ENCODE measurements at regions not wholly inside any gene's neighbourhood (a gene's known extent, or its start where the extent isn't known, plus 50 kb on each side); places are given as distances from the start of the nearest gene placed in this dataset.
"Not testable (repeated sequence)": the region's sequence is repeated elsewhere in the genome, so short reads cannot be mapped to it uniquely, and the experiment has no call there.

DNA sequence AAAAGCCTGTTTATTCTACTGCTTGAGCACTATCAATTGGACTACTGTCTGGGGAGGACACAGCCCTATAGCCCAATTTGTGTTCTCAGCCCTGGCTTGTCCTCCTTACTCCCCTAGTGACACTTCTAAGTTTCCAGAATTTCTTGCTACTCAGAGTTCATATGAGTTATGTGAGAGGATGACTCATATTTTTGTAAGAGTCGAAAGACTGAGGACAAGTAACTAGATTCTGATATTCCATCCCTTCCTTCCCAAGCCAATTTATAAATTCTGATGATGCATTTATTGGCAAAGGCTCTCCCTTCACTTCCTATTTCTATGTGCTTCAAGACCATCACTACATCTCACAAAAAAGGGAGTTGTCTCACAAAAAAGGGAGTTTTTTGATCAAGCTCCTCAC is 422.2 kb upstream of the DEPDC1 start:
- Histone ChIP-seq H3K4me3 (ENCODE audit: low read depth, low read length) (no peak overlapping the region), H3K27me3 (ENCODE audit: control insufficient read depth, insufficient read depth, low read length) (no peaks in the 10 kb centered on the region), H3K36me3 (ENCODE audit: control insufficient read depth, insufficient read depth, low read length) (no peaks in the 10 kb centered on the region)
- DNase-seq (ENCODE audit: low read depth) (no peak), FAIRE-seq (no peak)
- TF ChIP-seq, protein P1, sequence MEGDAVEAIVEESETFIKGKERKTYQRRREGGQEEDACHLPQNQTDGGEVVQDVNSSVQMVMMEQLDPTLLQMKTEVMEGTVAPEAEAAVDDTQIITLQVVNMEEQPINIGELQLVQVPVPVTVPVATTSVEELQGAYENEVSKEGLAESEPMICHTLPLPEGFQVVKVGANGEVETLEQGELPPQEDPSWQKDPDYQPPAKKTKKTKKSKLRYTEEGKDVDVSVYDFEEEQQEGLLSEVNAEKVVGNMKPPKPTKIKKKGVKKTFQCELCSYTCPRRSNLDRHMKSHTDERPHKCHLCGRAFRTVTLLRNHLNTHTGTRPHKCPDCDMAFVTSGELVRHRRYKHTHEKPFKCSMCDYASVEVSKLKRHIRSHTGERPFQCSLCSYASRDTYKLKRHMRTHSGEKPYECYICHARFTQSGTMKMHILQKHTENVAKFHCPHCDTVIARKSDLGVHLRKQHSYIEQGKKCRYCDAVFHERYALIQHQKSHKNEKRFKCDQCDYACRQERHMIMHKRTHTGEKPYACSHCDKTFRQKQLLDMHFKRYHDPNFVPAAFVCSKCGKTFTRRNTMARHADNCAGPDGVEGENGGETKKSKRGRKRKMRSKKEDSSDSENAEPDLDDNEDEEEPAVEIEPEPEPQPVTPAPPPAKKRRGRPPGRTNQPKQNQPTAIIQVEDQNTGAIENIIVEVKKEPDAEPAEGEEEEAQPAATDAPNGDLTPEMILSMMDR (IDR thresholded peaks at IDR 0.05; ENCODE audit: insufficient read depth, low read length, severe bottlenecking): no peak

DNA sequence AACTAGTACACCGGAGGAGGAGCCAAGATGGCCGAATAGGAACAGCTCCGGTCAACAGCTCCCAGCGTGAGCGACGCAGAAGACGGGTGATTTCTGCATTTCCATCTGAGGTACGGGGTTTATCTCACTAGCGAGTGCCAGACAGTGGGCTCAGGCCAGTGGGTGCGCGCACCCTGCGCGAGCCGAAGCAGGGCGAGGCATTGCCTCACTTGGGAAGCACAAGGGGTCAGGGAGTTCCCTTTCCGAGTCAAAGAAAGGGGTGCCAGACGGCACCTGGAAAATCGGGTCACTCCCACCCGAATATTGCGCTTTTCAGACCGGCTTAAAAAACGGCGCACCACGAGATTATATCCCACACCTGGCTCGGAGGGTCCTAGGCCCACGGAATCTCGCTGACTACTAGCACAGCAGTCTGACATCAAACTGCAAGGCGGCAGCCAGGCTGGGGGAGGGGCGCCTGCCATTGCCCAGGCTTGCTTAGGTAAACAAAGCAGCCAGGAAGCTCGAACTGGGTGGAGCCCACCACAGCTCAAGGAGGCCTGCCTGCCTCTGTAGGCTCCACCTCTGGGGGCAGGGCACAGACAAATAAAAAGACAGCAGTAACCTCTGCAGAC is 426.7 kb upstream of the DEPDC1 start:
- not testable (repeated sequence) for DNase-seq (ENCODE audit: low read depth); H3K4me3 ChIP-seq (ENCODE audit: low read depth, low read length); FAIRE-seq; H3K27me3 ChIP-seq (ENCODE audit: control insufficient read depth, insufficient read depth, low read length); H3K36me3 ChIP-seq (ENCODE audit: control insufficient read depth, insufficient read depth, low read length)

DNA sequence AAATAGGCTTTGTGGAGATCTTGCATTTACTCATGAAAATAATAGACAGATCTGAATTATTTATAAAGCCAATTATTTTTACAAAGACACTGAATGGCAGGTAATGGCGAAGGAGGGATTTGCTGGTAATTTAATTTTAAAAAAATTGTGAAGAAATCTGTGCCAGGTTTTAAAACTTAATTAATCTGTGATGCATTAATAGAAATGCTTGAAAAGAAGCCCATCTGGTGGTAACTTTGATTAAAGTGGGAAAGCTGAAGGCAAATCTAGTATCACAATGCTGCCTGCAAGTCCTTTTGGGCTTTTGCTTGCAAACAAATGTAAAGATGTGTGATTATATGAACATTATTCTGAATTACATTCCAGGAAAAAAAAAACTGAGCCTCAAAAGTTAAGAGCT is 433.2 kb upstream of the DEPDC1 start:
- DNase-seq (ENCODE audit: low read depth) (no peak), FAIRE-seq (no peak)
- Histone ChIP-seq H3K4me3 (ENCODE audit: low read depth, low read length) (no peak overlapping the region), H3K27me3 (ENCODE audit: control insufficient read depth, insufficient read depth, low read length) (no peaks in the 10 kb centered on the region), H3K36me3 (ENCODE audit: control insufficient read depth, insufficient read depth, low read length) (no peaks in the 10 kb centered on the region)
- TF ChIP-seq, protein P1 (IDR thresholded peaks at IDR 0.05; ENCODE audit: insufficient read depth, low read length, severe bottlenecking): no peak

DNA sequence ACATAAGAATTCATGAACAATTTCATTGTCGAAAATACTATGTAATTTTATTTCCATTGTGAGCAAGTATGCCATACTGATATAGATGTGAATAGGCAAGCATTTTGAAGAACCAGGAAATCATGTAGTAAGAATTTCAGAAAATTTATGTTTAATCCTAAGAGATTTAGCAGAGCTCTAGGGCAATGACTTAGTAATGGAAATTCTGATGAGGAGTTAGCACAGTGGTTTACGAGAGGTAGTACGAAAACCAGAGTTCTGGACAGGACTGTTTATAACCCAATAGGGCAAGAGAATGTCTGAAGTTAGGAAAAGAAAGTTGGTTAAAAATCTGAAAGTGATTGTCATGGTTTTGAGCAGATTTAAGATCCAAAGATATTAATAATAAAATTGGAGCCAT is 439.6 kb upstream of the DEPDC1 start:
- no peaks in the 10 kb centered on the region for H3K36me3 ChIP-seq (ENCODE audit: control insufficient read depth, insufficient read depth, low read length)

DNA sequence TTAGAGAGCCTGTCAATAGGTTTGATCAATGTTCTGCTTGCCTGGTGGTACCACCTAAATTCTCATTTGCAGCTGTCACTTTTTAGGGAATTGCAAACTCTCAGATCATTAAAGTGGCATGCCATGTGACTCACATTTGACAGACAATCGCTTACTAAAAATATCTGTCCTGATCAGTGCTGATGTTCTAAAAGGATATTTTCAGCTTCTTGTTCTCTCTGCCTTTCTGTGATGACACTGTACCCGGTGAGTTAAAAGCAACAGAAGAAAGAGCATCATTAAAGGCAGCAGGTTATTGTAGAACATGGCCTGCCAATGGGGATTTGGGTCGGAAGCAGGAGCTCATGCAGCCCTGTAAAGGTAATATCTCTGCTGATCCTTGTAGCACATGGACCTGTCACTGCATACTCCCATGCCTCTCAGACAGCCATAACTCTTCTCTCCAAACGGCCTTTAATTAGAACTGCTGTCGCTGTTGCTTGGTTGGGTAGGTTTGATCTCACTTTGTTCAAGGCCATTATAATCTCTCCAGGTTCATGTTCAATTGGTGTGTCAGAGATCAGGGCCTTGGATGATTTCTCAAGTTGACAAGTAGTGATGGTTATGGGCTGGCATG is 441.3 kb upstream of the DEPDC1 start:
- FAIRE-seq (no peak), DNase-seq (ENCODE audit: low read depth) (no peak)
- H3K4me3 ChIP-seq (ENCODE audit: low read depth, low read length): no peak overlapping the region
- TF ChIP-seq, protein P1 (IDR thresholded peaks at IDR 0.05; ENCODE audit: insufficient read depth, low read length, severe bottlenecking): no peak
- no peaks in the 10 kb centered on the region for H3K27me3 ChIP-seq (ENCODE audit: control insufficient read depth, insufficient read depth, low read length)
- no peaks in the 10 kb centered on the region for H3K36me3 ChIP-seq (ENCODE audit: control insufficient read depth, insufficient read depth, low read length)

More for the DNA sequence above, 439.6 kb upstream of the DEPDC1 start:
- Histone ChIP-seq H3K4me3 (ENCODE audit: low read depth, low read length) (no peak overlapping the region), H3K27me3 (ENCODE audit: control insufficient read depth, insufficient read depth, low read length) (no peaks in the 10 kb centered on the region)
- DNase-seq (ENCODE audit: low read depth) (no peak), FAIRE-seq (no peak)
- TF ChIP-seq, protein P1 (IDR thresholded peaks at IDR 0.05; ENCODE audit: insufficient read depth, low read length, severe bottlenecking): no peak

DNA sequence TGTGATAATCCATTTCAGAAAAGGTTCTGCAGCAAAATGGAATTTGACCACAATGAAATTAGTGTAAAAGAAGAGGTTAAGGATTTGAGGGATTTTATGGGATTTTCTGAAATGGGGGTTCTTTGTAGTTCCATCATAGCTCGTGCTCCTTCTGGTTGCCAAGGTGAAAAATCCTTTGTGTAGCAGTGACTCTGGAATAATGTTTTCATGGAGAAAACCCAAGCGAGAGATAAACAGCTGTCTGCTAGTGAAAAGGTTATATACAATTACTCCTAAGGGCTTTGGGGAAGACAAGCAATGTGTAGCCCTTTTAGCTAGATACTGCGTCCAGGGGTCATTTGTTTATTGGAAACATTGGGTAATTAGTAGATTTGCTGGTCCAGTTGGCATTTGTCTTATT is 453.2 kb upstream of the DEPDC1 start:
- Histone ChIP-seq H3K27me3 (ENCODE audit: control insufficient read depth, insufficient read depth, low read length) (no peaks in the 10 kb centered on the region), H3K4me3 (ENCODE audit: low read depth, low read length) (no peak overlapping the region), H3K36me3 (ENCODE audit: control insufficient read depth, insufficient read depth, low read length) (no peaks in the 10 kb centered on the region)
- DNase-seq (ENCODE audit: low read depth) (no peak), FAIRE-seq (no peak)
- TF ChIP-seq, protein P1 (IDR thresholded peaks at IDR 0.05; ENCODE audit: insufficient read depth, low read length, severe bottlenecking): no peak
